ENCODE measurements at regions not wholly inside any gene's neighbourhood (a gene's known extent, or its start where the extent isn't known, plus 50 kb on each side); places are given as distances from the start of the nearest gene placed in this dataset.
"Not testable (repeated sequence)": the region's sequence is repeated elsewhere in the genome, so short reads cannot be mapped to it uniquely, and the experiment has no call there.

DNA sequence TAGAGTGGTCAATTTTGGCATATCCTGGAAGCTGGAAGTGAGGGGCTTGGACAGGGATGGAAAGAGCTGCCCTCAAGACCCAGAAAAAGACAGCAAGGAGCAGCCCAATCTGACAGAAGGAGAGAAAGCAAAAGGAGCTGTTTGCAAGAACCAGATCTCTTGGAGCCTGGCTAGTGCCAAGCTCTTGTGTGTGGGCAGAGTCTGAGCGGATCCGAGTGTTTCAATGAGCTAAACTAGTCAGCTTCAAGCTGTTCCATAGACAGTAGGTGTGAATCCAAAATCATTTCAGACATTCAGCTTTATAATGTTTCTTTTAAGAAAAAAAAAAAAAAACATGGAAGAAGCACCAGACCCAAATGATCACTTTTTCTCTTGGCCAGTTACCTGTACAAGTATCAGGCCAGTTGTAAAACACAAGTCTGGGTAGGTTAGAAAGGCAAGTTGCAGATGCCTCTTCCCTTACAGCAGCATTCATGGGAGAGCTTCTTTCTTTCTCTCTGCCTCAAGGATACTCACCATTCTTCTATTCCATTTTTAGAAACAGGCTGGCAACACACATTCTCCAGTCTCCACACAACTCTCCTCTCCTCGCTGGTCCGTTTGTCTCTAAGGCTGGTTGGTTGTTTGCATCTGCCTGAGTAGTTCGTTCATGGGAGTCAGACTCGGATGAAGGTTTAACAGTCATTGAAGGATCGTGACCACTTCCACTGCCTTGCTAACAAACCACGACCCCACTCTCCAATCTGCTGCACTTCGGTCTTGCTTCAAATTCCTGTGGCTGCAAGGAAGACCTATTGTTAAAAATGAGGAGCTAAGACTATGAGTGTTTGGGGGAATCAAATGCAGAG, 105.2 kb upstream of the GATB start:
- no peak for DNase-seq (ENCODE audit: low read depth in 2 of 3, low spot score in 1 of 3)

DNA sequence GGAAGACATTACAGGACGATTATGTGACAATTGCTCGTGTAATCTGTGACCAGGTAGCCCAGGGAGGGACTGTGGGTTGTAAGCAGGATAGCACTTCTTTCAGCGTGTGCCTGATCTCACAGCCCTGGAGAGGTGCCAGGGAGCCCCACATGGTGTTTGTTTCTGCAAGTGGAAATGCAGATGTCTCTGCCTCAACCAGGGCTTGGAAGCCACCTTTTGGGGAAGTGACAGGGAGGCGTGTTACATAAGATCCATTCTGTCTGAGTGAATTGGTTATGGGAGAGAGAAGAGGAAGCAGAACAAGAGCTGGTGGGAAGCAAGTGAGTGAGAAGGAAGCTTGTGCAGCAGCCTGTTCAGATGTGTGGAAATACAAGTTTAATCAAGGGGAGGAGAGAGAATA, 104.5 kb upstream of the GATB start:
- no peak for DNase-seq (ENCODE audit: low read depth in 2 of 3, low spot score in 1 of 3)

- DNase-seq (ENCODE audit: low read depth in 2 of 3, low spot score in 1 of 3), result no peak
Observed at GRCh38 chr4:151864068-151864467, 103.3 kb upstream of the GATB start.

- DNase-seq (ENCODE audit: low read depth in 2 of 3, low spot score in 1 of 3), result no peak
Observed at GRCh38 chr4:151862766-151863165, 102.0 kb upstream of the GATB start.

- DNase-seq (ENCODE audit: low read depth in 2 of 3, low spot score in 1 of 3), result no peak
Observed at GRCh38 chr4:151860561-151861093, 99.8 kb upstream of the GATB start.

DNA sequence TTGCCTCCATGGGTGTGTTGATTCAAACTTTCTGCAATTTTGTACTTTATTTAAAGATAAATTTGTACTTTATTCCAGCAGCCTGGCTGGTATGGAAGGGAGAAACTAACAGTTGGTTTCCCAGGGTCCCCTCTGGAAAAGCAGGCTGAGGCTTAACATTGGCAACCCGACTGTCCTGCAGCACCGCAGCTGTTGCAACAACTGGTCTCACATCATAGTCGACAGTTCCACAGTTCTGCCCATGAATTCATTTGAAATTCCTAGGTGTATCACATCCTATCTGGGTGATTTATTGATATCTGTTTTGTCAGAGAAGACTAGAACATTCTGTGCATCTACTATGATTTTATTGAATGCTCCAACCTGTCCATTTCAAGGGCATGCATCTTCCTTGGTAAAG, 98.8 kb upstream of the GATB start:
- no peak for DNase-seq (ENCODE audit: low read depth in 2 of 3, low spot score in 1 of 3)

GRCh38 chr4:151858356-151858755, 97.5 kb upstream of the GATB start:
- no peak for DNase-seq (ENCODE audit: low read depth in 2 of 3, low spot score in 1 of 3)

DNA sequence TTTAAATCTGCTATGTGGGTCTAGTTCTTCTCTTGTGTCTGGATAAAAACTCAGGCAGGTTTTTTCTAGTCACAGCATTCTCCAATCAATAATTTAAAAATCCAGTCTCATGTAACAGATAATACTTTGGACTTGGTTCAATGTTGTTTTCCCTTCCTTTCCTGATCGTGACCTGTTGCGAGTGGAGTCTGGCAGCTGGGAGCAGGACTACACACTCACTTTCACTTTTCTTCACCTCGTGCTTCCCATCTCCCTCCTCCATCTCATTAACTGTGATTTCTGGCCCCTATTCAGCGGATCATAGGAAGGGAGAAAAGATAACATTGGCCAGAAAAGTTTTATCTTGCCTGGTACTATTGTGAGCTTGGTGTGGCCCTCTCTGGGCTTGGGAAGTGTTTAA, 96.6 kb upstream of the GATB start:
- no peak for DNase-seq (ENCODE audit: low read depth in 2 of 3, low spot score in 1 of 3)

- DNase-seq (ENCODE audit: low read depth in 2 of 3, low spot score in 1 of 3), result no peak
Observed at GRCh38 chr4:151855747-151856146, 94.9 kb upstream of the GATB start.

GRCh38 chr4:151854731-151855130, 93.9 kb upstream of the GATB start:
- no peak for DNase-seq (ENCODE audit: low read depth in 2 of 3, low spot score in 1 of 3)

DNA sequence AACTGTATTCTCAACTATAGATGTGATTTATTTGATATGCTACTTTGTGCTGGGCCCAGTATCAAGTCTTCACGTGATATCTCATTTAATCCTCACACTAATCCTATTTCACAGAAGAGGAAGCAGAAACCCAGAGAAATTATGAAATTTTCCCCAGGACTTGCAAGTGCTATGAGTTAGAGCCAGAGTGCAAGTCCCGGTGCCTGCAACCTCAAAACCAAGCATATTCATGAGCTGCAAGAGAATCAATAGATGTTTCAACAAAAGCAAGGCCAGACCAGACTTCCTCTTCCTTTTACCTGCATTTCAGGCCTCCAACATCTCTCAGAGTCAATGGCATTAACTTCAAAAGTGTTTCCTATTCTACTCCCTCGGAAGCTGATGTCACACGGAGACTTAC, 92.2 kb upstream of the GATB start:
- DNase-seq (ENCODE audit: low read depth in 2 of 3, low spot score in 1 of 3), result no peak

DNA sequence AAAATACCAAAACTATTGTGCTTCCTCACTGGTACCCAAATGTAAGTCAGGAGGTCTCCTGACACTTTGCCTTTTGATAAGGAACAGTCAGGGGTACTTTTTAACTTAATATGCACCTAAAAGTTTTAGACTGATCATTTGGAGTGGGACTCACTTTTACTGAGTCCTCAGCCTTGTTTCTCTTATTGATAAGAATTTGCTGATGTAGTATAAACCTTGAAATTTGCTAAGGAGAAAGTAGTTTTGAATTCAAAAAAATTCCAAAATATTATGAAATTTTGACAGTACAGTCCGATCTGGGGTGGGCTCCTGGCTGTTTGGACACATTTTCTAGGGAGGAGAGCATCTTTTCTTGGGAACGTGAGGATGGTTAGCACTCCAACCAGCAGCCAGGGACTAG, 91.4 kb upstream of the GATB start:
- no peak for DNase-seq (ENCODE audit: low read depth in 2 of 3, low spot score in 1 of 3)

GRCh38 chr4:151851354-151851753, 90.5 kb upstream of the GATB start:
- no peak for DNase-seq (ENCODE audit: low read depth in 2 of 3, low spot score in 1 of 3)

DNA sequence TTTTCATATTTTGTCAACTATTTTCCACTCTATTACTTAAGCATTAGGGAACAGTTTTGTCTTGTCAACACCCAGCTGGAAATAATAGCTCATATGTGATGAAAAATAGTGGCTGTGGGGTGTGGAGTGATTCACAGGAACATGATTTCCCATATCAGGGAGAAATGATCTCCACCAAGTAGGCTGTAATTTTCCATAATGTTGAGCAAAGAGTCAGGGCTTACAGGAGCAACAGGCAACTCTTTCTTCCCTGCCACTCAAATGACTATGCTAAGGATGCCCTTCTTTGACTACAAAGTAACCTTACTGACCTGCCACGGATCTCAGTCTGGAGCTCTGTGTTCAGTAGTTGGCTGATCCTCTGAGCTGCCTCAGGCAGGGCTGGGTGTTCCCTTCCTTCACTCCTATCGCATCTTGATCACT, 90.0 kb upstream of the GATB start:
- DNase-seq (ENCODE audit: low read depth in 2 of 3, low spot score in 1 of 3), result no peak

- not testable (repeated sequence) for DNase-seq (ENCODE audit: low read depth in 2 of 3, low spot score in 1 of 3)
Observed at GRCh38 chr4:151845551-151845950, 84.7 kb upstream of the GATB start.

GRCh38 chr4:151842430-151843079, 81.7 kb upstream of the GATB start:
- DNase-seq (ENCODE audit: low read depth in 2 of 3, low spot score in 1 of 3), result no peak

DNA sequence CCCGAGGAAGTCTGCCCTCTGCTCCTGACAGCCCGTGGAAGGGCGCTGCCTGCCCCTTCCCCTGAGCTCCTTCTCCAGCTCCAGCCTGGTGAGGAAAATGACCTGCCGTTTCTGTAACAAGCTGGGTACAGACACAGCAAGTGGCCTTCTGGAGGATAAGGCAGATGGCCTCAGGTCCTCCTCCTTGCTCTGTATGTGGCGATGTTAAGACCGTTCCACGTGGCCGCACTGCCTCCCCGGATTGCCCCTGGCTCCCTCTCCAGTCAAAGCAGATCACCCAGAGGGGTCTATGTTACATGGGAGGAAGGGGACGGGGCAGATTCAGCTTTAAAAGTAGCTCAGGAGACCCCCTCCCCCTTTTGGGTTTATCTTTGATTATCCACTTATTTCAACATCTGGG, 80.3 kb upstream of the GATB start:
- DNase-seq (ENCODE audit: low read depth in 2 of 3, low spot score in 1 of 3), result no peak

GRCh38 chr4:151835467-151835866, 74.7 kb upstream of the GATB start:
- no peak for DNase-seq (ENCODE audit: low read depth in 2 of 3, low spot score in 1 of 3)

DNA sequence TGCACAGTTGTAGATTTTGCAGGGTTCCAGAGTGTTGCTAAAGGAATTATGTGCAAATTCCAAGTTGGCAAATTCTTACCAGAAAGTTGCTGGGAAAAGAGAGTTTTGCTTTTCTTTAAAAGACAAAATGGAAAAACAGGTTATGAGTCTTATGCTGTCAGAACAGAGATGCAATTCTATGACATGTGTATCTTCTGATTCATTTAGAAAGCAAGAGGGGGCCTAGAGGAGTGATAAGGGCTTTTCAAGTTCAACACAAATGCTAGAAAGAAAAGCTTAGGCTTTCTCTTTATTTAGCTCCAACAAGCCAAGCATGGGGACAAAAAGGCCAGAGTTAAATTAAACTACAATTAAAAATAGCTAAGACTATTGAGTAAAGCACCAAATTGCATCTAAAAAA, 72.4 kb upstream of the GATB start:
- DNase-seq (ENCODE audit: low read depth in 2 of 3, low spot score in 1 of 3), result no peak

GRCh38 chr4:151831526-151831925, 70.7 kb upstream of the GATB start:
- no peak for DNase-seq (ENCODE audit: low read depth in 2 of 3, low spot score in 1 of 3)

GRCh38 chr4:151830168-151830567, 69.4 kb upstream of the GATB start:
- no peak for DNase-seq (ENCODE audit: low read depth in 2 of 3, low spot score in 1 of 3)

GRCh38 chr4:151829309-151829708, 68.5 kb upstream of the GATB start:
- no peak for DNase-seq (ENCODE audit: low read depth in 2 of 3, low spot score in 1 of 3)

DNA sequence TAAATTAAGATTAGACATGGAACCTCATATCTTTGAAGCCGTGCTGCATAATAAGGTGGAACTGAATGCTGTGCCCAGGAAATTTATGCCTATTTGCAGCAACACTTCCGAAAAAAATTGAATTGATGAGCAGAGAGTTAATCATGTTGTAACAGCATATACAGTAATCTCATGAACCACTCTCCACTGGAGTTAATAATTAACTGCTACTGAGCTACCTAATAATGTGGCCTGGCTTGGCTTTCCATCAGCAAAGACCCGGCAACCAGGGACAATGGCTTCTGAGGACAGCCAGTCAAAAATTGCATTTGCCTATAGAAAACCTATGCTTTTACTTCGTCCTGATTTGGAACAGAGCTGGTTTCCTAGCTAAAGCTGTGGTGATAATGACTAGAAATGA, 63.8 kb upstream of the GATB start:
- DNase-seq (ENCODE audit: low read depth in 2 of 3, low spot score in 1 of 3), result no peak

Measured in stimulated activated CD4-positive, alpha-beta T cell treated with anti-CD3 and anti-CD28 coated beads, Interleukin-12 subunit alpha, Interleukin-12 subunit beta, amount 100 ng/mL, for 48 hours (primary cell).